NB4 (cell line): ENCODE measurements at regions not wholly inside any gene's neighbourhood (a gene's known extent, or its start where the extent isn't known, plus 50 kb on each side); places are given as distances from the start of the nearest gene placed in this dataset.

Experiments used
- DNase-seq: peaks from one replicate; pipeline ENCODE4 v3.0.0; 2010; ENCODE audit warnings: low read depth
- H3K4me3 ChIP-seq: one replicate; pipeline ENCODE4 v1.5.1; 2011; ENCODE audit warnings: mild to moderate bottlenecking, low read depth, low read length, moderate library complexity
- CTCF ChIP-seq: IDR thresholded peaks from one replicate; pipeline ENCODE4 v1.5.1; 2012; ENCODE audit warnings: low read depth, low read length
- MAX ChIP-seq: IDR thresholded peaks from 2 replicates; pipeline ENCODE4 v1.6.1; 2011; ENCODE audit warnings: low read depth, low read length
- MYC ChIP-seq: IDR thresholded peaks from 2 replicates; pipeline ENCODE4 v1.6.1; 2011; ENCODE audit warnings: low read depth, low read length
- POLR2A ChIP-seq: IDR thresholded peaks from 2 replicates; pipeline ENCODE4 v1.6.1; 2011; ENCODE audit warnings: mild to moderate bottlenecking; ENCODE audit not compliant: insufficient read length; ENCODE audit errors: extremely low read depth

GRCh38 chr6:76230711-76231110 lies 158.2 kb upstream of the IMPG1 start:
- peak; percentile 23 for DNase-seq
- no peak overlapping the region for H3K4me3 ChIP-seq
- TF ChIP-seq MAX, result no peak
- no peak for TF ChIP-seq MYC
- TF ChIP-seq POLR2A, result no peak
- TF ChIP-seq CTCF, result no peak

- TF ChIP-seq CTCF (no peak), POLR2A (no peak), MAX (no peak), MYC (no peak)
- no peak for DNase-seq
- H3K4me3 ChIP-seq, result no peak overlapping the region
Measured at GRCh38 chr6:76222189-76222588, 149.7 kb upstream of the IMPG1 start.

GRCh38 chr6:76221525-76221924 lies 149.1 kb upstream of the IMPG1 start:
- no peak for DNase-seq
- TF ChIP-seq MAX (no peak), MYC (no peak), POLR2A (no peak), CTCF (no peak)
- no peak overlapping the region for H3K4me3 ChIP-seq

- DNase-seq, result no peak
- no peak overlapping the region for H3K4me3 ChIP-seq
- no peak for TF ChIP-seq CTCF
- TF ChIP-seq POLR2A, result no peak
- TF ChIP-seq MAX, result no peak
- TF ChIP-seq MYC, result no peak
Measured at GRCh38 chr6:76220805-76221204, 148.3 kb upstream of the IMPG1 start.

GRCh38 chr6:76217606-76218005 lies 145.1 kb upstream of the IMPG1 start:
- no peak for DNase-seq
- no peak overlapping the region for H3K4me3 ChIP-seq
- TF ChIP-seq MYC (no peak), CTCF (no peak), MAX (no peak), POLR2A (no peak)

- TF ChIP-seq POLR2A, result no peak
- TF ChIP-seq CTCF, result no peak
- no peak for TF ChIP-seq MYC
- no peak for TF ChIP-seq MAX
Measured at GRCh38 chr6:76214546-76214945, 142.1 kb upstream of the IMPG1 start.

More at GRCh38 chr6:76214546-76214945, 142.1 kb upstream of the IMPG1 start:
- no peak overlapping the region for H3K4me3 ChIP-seq
- DNase-seq, result no peak
